ENCODE measurements at regions not wholly inside any gene's neighbourhood (a gene's known extent, or its start where the extent isn't known, plus 50 kb on each side); places are given as distances from the start of the nearest gene placed in this dataset.

- peaks cover 0 to 4% of the 10 kb centered on the region in 2 donors for H3K4me1 ChIP-seq (replicated peaks in 1 of 2)
- no peak overlapping the region for H3K4me3 ChIP-seq
- in situ Hi-C loops (cut with MboI; ENCODE audit: low pct_unique_long_range_greater_than_20kb in 2 of 9, low sequenced_read_pairs in 9 of 9, unreplicated experiment in 9 of 9) = loop anchor here in 3 of 9 experiments (25.0 kb wide), 4 partner anchors 224 to 699 kb away; no protein-coding TSS in a partner anchor
- H3K27ac ChIP-seq = no peak overlapping the region
- WGBS, 10 experiments = 33 to 100% (median 96%) methylated on average over 1 to 4 of the region's 4 CpGs; no CpG with 5 or more reads in 2 of the 10 experiments
- peak in 1 of 8 experiments; percentile 24 for ATAC-seq (replicated peaks in 6 of 8)
These were observed 706.9 kb upstream of the TENM3 start for GRCh38 chr4:181536196-181536746.

GRCh38 chr4:181536811-181537434, 706.3 kb upstream of the TENM3 start:
- Histone ChIP-seq H3K4me3 (no peak overlapping the region), H3K4me1 (replicated peaks in 1 of 2) (peaks cover 0 to 4% of the 10 kb centered on the region in 2 donors), H3K27ac (no peak overlapping the region)
- WGBS, 10 experiments = 0 to 90% (median 76%) methylated on average over 1 to 5 of the region's 5 CpGs
- no peak for ATAC-seq (replicated peaks in 6 of 8)
- in situ Hi-C loops (cut with MboI; ENCODE audit: low pct_unique_long_range_greater_than_20kb in 2 of 9, low sequenced_read_pairs in 9 of 9, unreplicated experiment in 9 of 9) = loop anchor here in 3 of 9 experiments (25.0 kb wide), 4 partner anchors 225 to 700 kb away; no protein-coding TSS in a partner anchor

DNA sequence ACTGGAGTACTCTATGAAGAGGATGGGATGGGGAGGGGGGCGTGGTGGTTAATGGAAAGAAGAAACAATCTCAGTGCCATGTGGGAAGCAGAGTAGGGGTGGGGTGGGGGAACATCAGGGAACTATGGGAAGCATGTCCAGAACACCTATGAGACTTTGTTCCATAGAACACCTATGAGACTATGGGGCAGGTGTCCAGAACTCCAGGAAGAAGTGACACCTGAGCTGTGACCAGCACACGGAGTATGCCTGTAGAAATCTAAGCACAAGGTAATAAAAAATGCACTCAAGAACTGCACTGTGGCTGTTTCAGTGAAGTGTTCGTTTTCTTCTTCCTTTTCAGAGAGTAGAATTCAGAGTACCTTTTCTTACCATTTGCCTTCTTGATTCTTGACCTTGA, 704.8 kb upstream of the TENM3 start:
- in situ Hi-C loops (cut with MboI; ENCODE audit: low pct_unique_long_range_greater_than_20kb in 2 of 9, low sequenced_read_pairs in 9 of 9, unreplicated experiment in 9 of 9) = loop anchor here in 3 of 9 experiments (25.0 kb wide), 4 partner anchors 226 to 701 kb away; no protein-coding TSS in a partner anchor

DNA sequence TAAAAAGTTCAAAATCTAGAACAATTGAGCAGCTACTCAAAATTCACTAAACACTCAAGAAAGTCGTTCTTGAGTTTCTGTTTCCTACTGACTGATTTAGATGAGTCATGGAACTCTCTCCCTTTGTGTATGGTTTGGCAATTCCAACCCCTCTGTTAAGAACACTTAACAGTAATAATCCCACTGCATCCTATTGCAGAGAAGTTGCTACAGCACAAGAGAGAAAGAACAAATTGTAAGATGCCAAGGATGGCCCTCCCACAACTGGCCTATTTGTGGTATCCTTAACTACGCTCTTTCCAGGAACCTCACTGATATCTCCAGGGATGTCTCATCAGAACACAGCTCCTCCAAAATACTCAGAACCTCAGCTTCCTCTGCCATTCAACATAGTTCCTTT, 701.8 kb upstream of the TENM3 start:
- WGBS, 10 experiments = 9 to 100% (median 94%) methylated on average over 1 to 2 of the region's 2 CpGs; no CpG with 5 or more reads in 1 of the 10 experiments
- Histone ChIP-seq H3K4me1 (replicated peaks in 1 of 2) (no peaks in the 10 kb centered on the region), H3K27ac (no peak overlapping the region), H3K4me3 (no peak overlapping the region)
- ATAC-seq (replicated peaks in 6 of 8) = no peak
- in situ Hi-C loops (cut with MboI; ENCODE audit: low pct_unique_long_range_greater_than_20kb in 2 of 9, low sequenced_read_pairs in 9 of 9, unreplicated experiment in 9 of 9) = loop anchor here in 3 of 9 experiments (25.0 kb wide), 4 partner anchors 229 to 704 kb away; no protein-coding TSS in a partner anchor

More for the DNA sequence above, 704.8 kb upstream of the TENM3 start:
- H3K27ac ChIP-seq = no peak overlapping the region
- no peaks in the 10 kb centered on the region for H3K4me1 ChIP-seq (replicated peaks in 1 of 2)
- no peak overlapping the region for H3K4me3 ChIP-seq
- 36 to 100% (median 88%) methylated on average over 1 to 3 of the region's 3 CpGs; no CpG with 5 or more reads in 2 of the 10 experiments for WGBS, 10 experiments
- ATAC-seq (replicated peaks in 6 of 8) = no peak

- no peaks in the 10 kb centered on the region for H3K4me1 ChIP-seq (replicated peaks in 1 of 2)
- in situ Hi-C loops (cut with MboI; ENCODE audit: low pct_unique_long_range_greater_than_20kb in 2 of 9, low sequenced_read_pairs in 9 of 9, unreplicated experiment in 9 of 9) = loop anchor here in 3 of 9 experiments (25.0 kb wide), 4 partner anchors 237 to 712 kb away; no protein-coding TSS in a partner anchor
These were observed 694.2 kb upstream of the TENM3 start for GRCh38 chr4:181548873-181549575.

GRCh38 chr4:181549576-181550188, 693.5 kb upstream of the TENM3 start:
- WGBS, 10 experiments = 0 to 100% (median 70%) methylated on average over 1 to 3 of the region's 3 CpGs; no CpG with 5 or more reads in 2 of the 10 experiments
- no peaks in the 10 kb centered on the region for H3K4me1 ChIP-seq (replicated peaks in 1 of 2)

More at GRCh38 chr4:181548873-181549575, 694.2 kb upstream of the TENM3 start:
- no peak overlapping the region for H3K4me3 ChIP-seq
- 27 to 100% (median 70%) methylated on average over 1 to 5 of the region's 9 CpGs; no CpG with 5 or more reads in 5 of the 10 experiments for WGBS, 10 experiments
- ATAC-seq (replicated peaks in 6 of 8) = peak; percentile 34 to 98 (median 82)
- H3K27ac ChIP-seq = no peak overlapping the region

GRCh38 chr4:181550381-181550780, 692.8 kb upstream of the TENM3 start:
- Histone ChIP-seq H3K4me1 (replicated peaks in 1 of 2) (no peaks in the 10 kb centered on the region), H3K27ac (no peak overlapping the region), H3K4me3 (no peak overlapping the region)
- in situ Hi-C loops (cut with MboI; ENCODE audit: low pct_unique_long_range_greater_than_20kb in 2 of 9, low sequenced_read_pairs in 9 of 9, unreplicated experiment in 9 of 9) = no loop called here
- WGBS, 10 experiments = 0 to 80% (median 54%) methylated on average over 1 of the region's 1 CpG; no CpG with 5 or more reads in 2 of the 10 experiments
- ATAC-seq (replicated peaks in 6 of 8) = no peak

More at GRCh38 chr4:181549576-181550188, 693.5 kb upstream of the TENM3 start:
- in situ Hi-C loops (cut with MboI; ENCODE audit: low pct_unique_long_range_greater_than_20kb in 2 of 9, low sequenced_read_pairs in 9 of 9, unreplicated experiment in 9 of 9) = loop anchor here in 3 of 9 experiments (25.0 kb wide), 4 partner anchors 237 to 712 kb away; no protein-coding TSS in a partner anchor
- Histone ChIP-seq H3K27ac (no peak overlapping the region), H3K4me3 (no peak overlapping the region)
- ATAC-seq (replicated peaks in 6 of 8) = peak in 3 of 8 experiments; percentile 16 to 79 (median 52)

DNA sequence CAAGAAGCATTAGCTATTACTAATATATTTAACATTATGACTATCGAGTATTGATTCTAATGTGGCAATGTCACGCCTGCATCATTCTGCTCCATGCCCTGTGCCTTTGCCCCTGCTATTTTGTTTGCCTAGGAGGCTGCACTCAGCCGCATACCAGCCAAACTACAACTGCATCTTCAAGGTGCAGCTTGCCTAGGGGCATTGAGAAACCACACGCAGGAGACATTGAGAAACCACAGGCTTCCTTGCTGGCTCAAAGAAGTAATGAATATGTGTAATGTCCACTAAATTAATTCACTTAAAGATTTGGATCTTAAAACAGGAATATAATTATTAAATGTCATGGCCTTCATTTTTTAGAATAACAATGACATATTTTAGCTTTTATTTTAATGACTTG, 683.6 kb upstream of the TENM3 start:
- Histone ChIP-seq H3K4me1 (replicated peaks in 1 of 2) (no peaks in the 10 kb centered on the region), H3K4me3 (no peak overlapping the region), H3K27ac (no peak overlapping the region)
- WGBS, 10 experiments = 14 to 100% (median 57%) methylated on average over 1 to 4 of the region's 4 CpGs; no CpG with 5 or more reads in 3 of the 10 experiments
- in situ Hi-C loops (cut with MboI; ENCODE audit: low pct_unique_long_range_greater_than_20kb in 2 of 9, low sequenced_read_pairs in 9 of 9, unreplicated experiment in 9 of 9) = no loop called here
- no peak for ATAC-seq (replicated peaks in 6 of 8)

DNA sequence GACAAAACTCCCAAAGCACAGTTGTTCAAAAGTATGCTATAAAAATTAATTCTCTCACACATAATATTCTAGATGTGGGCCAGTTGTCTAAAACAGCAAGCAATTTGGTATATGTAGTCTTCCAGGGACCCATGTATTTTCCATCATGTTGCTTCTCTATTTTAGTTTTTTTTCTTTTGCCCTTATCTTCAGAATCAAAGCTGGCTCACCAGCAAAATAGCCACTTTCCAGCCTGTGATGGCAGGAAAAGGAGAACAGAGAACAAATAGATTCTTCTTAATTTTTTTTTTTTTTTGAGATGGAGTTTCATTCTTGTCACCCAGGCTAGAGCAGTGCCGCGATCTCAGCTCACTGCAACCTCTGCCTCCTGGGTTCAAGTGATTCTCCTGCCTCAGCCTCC, 680.8 kb upstream of the TENM3 start:
- Histone ChIP-seq H3K4me3 (no peak overlapping the region), H3K4me1 (replicated peaks in 1 of 2) (no peaks in the 10 kb centered on the region), H3K27ac (no peak overlapping the region)
- 55 to 100% (median 92%) methylated on average over 1 to 2 of the region's 2 CpGs; no CpG with 5 or more reads in 5 of the 10 experiments for WGBS, 10 experiments
- in situ Hi-C loops (cut with MboI; ENCODE audit: low pct_unique_long_range_greater_than_20kb in 2 of 9, low sequenced_read_pairs in 9 of 9, unreplicated experiment in 9 of 9) = no loop called here
- no peak for ATAC-seq (replicated peaks in 6 of 8)

DNA sequence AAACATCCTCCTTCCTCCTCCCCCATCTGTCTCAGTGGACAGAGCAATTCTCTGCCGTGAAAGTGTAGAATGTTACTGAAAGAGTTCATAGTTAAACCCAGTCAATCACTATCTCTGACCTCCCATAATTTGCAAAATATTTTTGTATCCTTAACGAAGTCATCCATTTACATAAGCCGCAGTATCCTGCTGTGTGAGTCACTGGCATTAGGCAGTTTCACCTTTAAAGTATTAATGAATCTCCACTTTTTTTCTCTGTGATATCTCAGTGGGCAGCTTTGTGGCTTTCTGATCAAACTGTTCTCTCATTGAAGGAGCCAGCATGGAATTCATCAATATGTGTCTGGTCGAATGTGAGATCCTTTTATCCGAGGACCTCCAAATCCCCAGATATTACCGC, 678.6 kb upstream of the TENM3 start:
- Histone ChIP-seq H3K4me1 (replicated peaks in 1 of 2) (no peaks in the 10 kb centered on the region), H3K4me3 (no peak overlapping the region), H3K27ac (no peak overlapping the region)
- 42 to 100% (median 75%) methylated on average over 1 to 6 of the region's 6 CpGs; no CpG with 5 or more reads in 1 of the 10 experiments for WGBS, 10 experiments
- in situ Hi-C loops (cut with MboI; ENCODE audit: low pct_unique_long_range_greater_than_20kb in 2 of 9, low sequenced_read_pairs in 9 of 9, unreplicated experiment in 9 of 9) = no loop called here
- peak in 2 of 8 experiments; percentile 44 to 76 for ATAC-seq (replicated peaks in 6 of 8)

- H3K4me1 ChIP-seq (replicated peaks in 1 of 2) = no peaks in the 10 kb centered on the region
- WGBS, 10 experiments = 0 to 93% (median 60%) methylated on average over 1 to 6 of the region's 7 CpGs; no CpG with 5 or more reads in 1 of the 10 experiments
- peak in 2 of 8 experiments; percentile 83 to 86 for ATAC-seq (replicated peaks in 6 of 8)
- H3K4me3 ChIP-seq = no peak overlapping the region
- in situ Hi-C loops (cut with MboI; ENCODE audit: low pct_unique_long_range_greater_than_20kb in 2 of 9, low sequenced_read_pairs in 9 of 9, unreplicated experiment in 9 of 9) = no loop called here
- no peak overlapping the region for H3K27ac ChIP-seq
These were observed 676.7 kb upstream of the TENM3 start for GRCh38 chr4:181566490-181566889.

DNA sequence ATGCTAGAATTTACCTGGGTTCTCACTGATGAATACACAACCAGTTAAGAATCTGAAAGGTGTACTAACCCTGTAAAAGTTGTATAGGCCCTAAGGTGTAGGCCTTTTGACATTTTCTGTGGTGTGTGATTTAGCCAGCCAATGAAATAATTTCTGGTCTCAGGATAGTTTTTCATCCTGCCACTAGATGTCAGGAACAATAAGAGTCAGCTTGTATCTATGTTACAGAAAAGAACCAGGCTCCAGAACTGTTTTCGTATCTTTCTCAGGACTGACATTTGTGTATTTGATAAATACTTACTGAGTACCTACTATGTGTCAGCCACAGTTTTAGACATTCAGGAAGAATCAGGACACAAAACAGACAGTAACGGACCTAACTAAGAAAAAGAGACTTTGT, 673.6 kb upstream of the TENM3 start:
- Histone ChIP-seq H3K4me1 (replicated peaks in 1 of 2) (no peaks in the 10 kb centered on the region), H3K27ac (no peak overlapping the region), H3K4me3 (no peak overlapping the region)
- in situ Hi-C loops (cut with MboI; ENCODE audit: low pct_unique_long_range_greater_than_20kb in 2 of 9, low sequenced_read_pairs in 9 of 9, unreplicated experiment in 9 of 9) = no loop called here
- peak in 4 of 8 experiments; percentile 60 to 83 (median 72) for ATAC-seq (replicated peaks in 6 of 8)
- WGBS, 10 experiments = 35 to 100% (median 87%) methylated on average over 1 to 2 of the region's 2 CpGs; no CpG with 5 or more reads in 3 of the 10 experiments
